ENCODE measurements at regions not wholly inside any gene's neighbourhood (a gene's known extent, or its start where the extent isn't known, plus 50 kb on each side); places are given as distances from the start of the nearest gene placed in this dataset.

DNA sequence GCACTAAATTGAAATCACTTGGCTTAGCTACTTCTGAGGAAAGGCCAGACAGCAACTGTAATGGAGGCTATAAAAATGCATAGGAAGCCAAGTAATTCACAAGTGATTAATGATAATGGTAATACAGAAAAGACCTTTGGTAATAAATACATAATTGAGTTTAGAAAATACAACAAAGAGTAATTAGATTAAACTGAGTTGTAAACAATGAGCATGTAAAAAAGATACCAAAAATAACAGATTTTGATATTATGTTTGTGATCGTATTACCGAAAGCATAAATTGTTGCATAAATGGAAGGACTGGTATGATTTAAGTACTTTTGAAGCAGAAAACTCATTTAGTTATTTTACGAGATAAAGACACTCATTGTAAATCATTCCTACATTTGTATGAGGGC is 556.7 kb upstream of the TMPRSS15 start:
- TF ChIP-seq FOXM1 (IDR thresholded peaks at IDR 0.05; ENCODE audit: borderline replicate concordance, low read depth) (no peak), EP300 (IDR thresholded peaks at IDR 0.05; ENCODE audit: borderline replicate concordance) (no peak), NFIC (IDR thresholded peaks at IDR 0.05) (no peak), MAX (IDR thresholded peaks at IDR 0.05) (no peak), TAF1 (IDR thresholded peaks at IDR 0.05; ENCODE audit: low read depth) (no peak), TCF12 (IDR thresholded peaks at IDR 0.05; ENCODE audit: low read depth) (no peak), EGR1 (IDR thresholded peaks at IDR 0.05) (no peak)
- TF ChIP-seq, protein P1, sequence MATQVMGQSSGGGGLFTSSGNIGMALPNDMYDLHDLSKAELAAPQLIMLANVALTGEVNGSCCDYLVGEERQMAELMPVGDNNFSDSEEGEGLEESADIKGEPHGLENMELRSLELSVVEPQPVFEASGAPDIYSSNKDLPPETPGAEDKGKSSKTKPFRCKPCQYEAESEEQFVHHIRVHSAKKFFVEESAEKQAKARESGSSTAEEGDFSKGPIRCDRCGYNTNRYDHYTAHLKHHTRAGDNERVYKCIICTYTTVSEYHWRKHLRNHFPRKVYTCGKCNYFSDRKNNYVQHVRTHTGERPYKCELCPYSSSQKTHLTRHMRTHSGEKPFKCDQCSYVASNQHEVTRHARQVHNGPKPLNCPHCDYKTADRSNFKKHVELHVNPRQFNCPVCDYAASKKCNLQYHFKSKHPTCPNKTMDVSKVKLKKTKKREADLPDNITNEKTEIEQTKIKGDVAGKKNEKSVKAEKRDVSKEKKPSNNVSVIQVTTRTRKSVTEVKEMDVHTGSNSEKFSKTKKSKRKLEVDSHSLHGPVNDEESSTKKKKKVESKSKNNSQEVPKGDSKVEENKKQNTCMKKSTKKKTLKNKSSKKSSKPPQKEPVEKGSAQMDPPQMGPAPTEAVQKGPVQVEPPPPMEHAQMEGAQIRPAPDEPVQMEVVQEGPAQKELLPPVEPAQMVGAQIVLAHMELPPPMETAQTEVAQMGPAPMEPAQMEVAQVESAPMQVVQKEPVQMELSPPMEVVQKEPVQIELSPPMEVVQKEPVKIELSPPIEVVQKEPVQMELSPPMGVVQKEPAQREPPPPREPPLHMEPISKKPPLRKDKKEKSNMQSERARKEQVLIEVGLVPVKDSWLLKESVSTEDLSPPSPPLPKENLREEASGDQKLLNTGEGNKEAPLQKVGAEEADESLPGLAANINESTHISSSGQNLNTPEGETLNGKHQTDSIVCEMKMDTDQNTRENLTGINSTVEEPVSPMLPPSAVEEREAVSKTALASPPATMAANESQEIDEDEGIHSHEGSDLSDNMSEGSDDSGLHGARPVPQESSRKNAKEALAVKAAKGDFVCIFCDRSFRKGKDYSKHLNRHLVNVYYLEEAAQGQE (IDR thresholded peaks at IDR 0.05; ENCODE audit: low read depth), result no peak
- TF ChIP-seq, protein P2, sequence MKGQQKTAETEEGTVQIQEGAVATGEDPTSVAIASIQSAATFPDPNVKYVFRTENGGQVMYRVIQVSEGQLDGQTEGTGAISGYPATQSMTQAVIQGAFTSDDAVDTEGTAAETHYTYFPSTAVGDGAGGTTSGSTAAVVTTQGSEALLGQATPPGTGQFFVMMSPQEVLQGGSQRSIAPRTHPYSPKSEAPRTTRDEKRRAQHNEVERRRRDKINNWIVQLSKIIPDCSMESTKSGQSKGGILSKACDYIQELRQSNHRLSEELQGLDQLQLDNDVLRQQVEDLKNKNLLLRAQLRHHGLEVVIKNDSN (IDR thresholded peaks at IDR 0.05), result no peak
